Stimulated activated CD4-positive, alpha-beta T cell treated with anti-CD3 and anti-CD28 coated beads, TNF-alpha, amount 100 ng/mL, for 1 hour (primary cell): ENCODE measurements at regions not wholly inside any gene's neighbourhood (a gene's known extent, or its start where the extent isn't known, plus 50 kb on each side); places are given as distances from the start of the nearest gene placed in this dataset.
"Not testable (repeated sequence)": the region's sequence is repeated elsewhere in the genome, so short reads cannot be mapped to it uniquely, and the experiment has no call there.

Experiments
- DNase-seq, 3 donors: peaks; one replicate each; pipeline ENCODE4 v3.0.0-alpha.2; 2020; ENCODE audit warnings: low read depth in 3 of 3, low spot score in 1 of 3

- DNase-seq: peak; percentile 16 to 38 (median 21)
These were observed 348.7 kb upstream of the TNRC6C start for GRCh38 chr17:77609553-77610517.

- DNase-seq: no peak
These were observed 348.0 kb upstream of the TNRC6C start for GRCh38 chr17:77610518-77610893.

GRCh38 chr17:77610972-77611521, 347.5 kb upstream of the TNRC6C start:
- no peak for DNase-seq

- DNase-seq: no peak
These were observed 346.6 kb upstream of the TNRC6C start for GRCh38 chr17:77611791-77612502.

- no peak for DNase-seq
These were observed 345.3 kb upstream of the TNRC6C start for GRCh38 chr17:77613218-77613617.

GRCh38 chr17:77613627-77614026, 344.9 kb upstream of the TNRC6C start:
- no peak for DNase-seq

- DNase-seq: no peak
These were observed 342.7 kb upstream of the TNRC6C start for GRCh38 chr17:77615703-77616253.

- DNase-seq: no peak
These were observed 342.2 kb upstream of the TNRC6C start for GRCh38 chr17:77616254-77616731.

- DNase-seq: no peak
These were observed 341.0 kb upstream of the TNRC6C start for GRCh38 chr17:77617516-77617915.

- no peak for DNase-seq
These were observed 340.3 kb upstream of the TNRC6C start for GRCh38 chr17:77618173-77618572.

GRCh38 chr17:77618731-77619130, 339.8 kb upstream of the TNRC6C start:
- no peak for DNase-seq

- DNase-seq: no peak
These were observed 339.2 kb upstream of the TNRC6C start for GRCh38 chr17:77619326-77619725.

GRCh38 chr17:77619851-77620250, 338.7 kb upstream of the TNRC6C start:
- DNase-seq: no peak

- no peak for DNase-seq
These were observed 338.2 kb upstream of the TNRC6C start for GRCh38 chr17:77620282-77620681.

- not testable (repeated sequence) for DNase-seq
These were observed 336.4 kb upstream of the TNRC6C start for GRCh38 chr17:77622084-77622483.

GRCh38 chr17:77622647-77623046, 335.9 kb upstream of the TNRC6C start:
- no peak for DNase-seq

- DNase-seq: not testable (repeated sequence)
These were observed 335.2 kb upstream of the TNRC6C start for GRCh38 chr17:77623321-77623720.

GRCh38 chr17:77628035-77628434, 330.5 kb upstream of the TNRC6C start:
- no peak for DNase-seq

- DNase-seq: not testable (repeated sequence)
These were observed 329.2 kb upstream of the TNRC6C start for GRCh38 chr17:77629284-77629683.

- DNase-seq: no peak
These were observed 327.2 kb upstream of the TNRC6C start for GRCh38 chr17:77631307-77631706.

GRCh38 chr17:77632619-77633018, 325.9 kb upstream of the TNRC6C start:
- DNase-seq: no peak
